DMS79 treated with DMSO at 0.1 percent for 48 hours (cell line): ENCODE measurements at regions not wholly inside any gene's neighbourhood (a gene's known extent, or its start where the extent isn't known, plus 50 kb on each side); places are given as distances from the start of the nearest gene placed in this dataset.
A peak's percentile ranks its signal among the peaks of the same experiment; 100 is the strongest.
"Not testable (repeated sequence)": the region's sequence is repeated elsewhere in the genome, so short reads cannot be mapped to it uniquely, and the experiment has no call there.

Source experiments
- DNase-seq: peaks from one replicate; lab custom pipeline; 2025; lab: John Stamatoyannopoulos, UW

- no peak for DNase-seq
Measured at GRCh38 chr9:38185647-38186403, 116.8 kb upstream of the SHB start.

- no peak for DNase-seq
Measured at GRCh38 chr9:38183994-38184568, 115.1 kb upstream of the SHB start.

- peak; percentile 48 for DNase-seq
Measured at GRCh38 chr9:38182321-38182720, 113.3 kb upstream of the SHB start.

GRCh38 chr9:38181866-38182265, 112.8 kb upstream of the SHB start:
- no peak for DNase-seq

- DNase-seq: no peak
Measured at GRCh38 chr9:38181232-38181631, 112.2 kb upstream of the SHB start.

GRCh38 chr9:38180656-38181055, 111.6 kb upstream of the SHB start:
- DNase-seq: no peak

- no peak for DNase-seq
Measured at GRCh38 chr9:38179965-38180364, 110.9 kb upstream of the SHB start.

- DNase-seq: no peak
Measured at GRCh38 chr9:38178237-38178636, 109.2 kb upstream of the SHB start.

GRCh38 chr9:38177680-38178079, 108.7 kb upstream of the SHB start:
- no peak for DNase-seq

- no peak for DNase-seq
Measured at GRCh38 chr9:38176251-38176650, 107.2 kb upstream of the SHB start.

GRCh38 chr9:38175423-38175822, 106.4 kb upstream of the SHB start:
- DNase-seq: no peak

GRCh38 chr9:38172586-38172985, 103.6 kb upstream of the SHB start:
- no peak for DNase-seq

- DNase-seq: no peak
Measured at GRCh38 chr9:38171926-38172325, 102.9 kb upstream of the SHB start.

GRCh38 chr9:38171538-38171884, 102.5 kb upstream of the SHB start:
- no peak for DNase-seq

- not testable (repeated sequence) for DNase-seq
Measured at GRCh38 chr9:38170763-38171537, 101.9 kb upstream of the SHB start.

GRCh38 chr9:38170155-38170554, 101.1 kb upstream of the SHB start:
- DNase-seq: not testable (repeated sequence)

GRCh38 chr9:38166501-38166900, 97.5 kb upstream of the SHB start:
- DNase-seq: no peak

GRCh38 chr9:38164659-38165221, 95.7 kb upstream of the SHB start:
- no peak for DNase-seq

- no peak for DNase-seq
Measured at GRCh38 chr9:38163518-38163917, 94.5 kb upstream of the SHB start.

GRCh38 chr9:38162332-38163211, 93.5 kb upstream of the SHB start:
- DNase-seq: no peak

- no peak for DNase-seq
Measured at GRCh38 chr9:38160613-38161215, 91.7 kb upstream of the SHB start.
